Activated T-helper 17 cell treated with anti-CD3 and anti-CD28 coated beads, Interleukin-2, amount 50 U/mL, for 72 hours (primary cell): ENCODE measurements at regions not wholly inside any gene's neighbourhood (a gene's known extent, or its start where the extent isn't known, plus 50 kb on each side); places are given as distances from the start of the nearest gene placed in this dataset.

Source experiments
- ATAC-seq: fragments of 150-1000 bp; cut with Tn5 transposase; replicated peaks from 2 replicates; pipeline ENCODE4 v1.10.0; 2021; ENCODE audit warnings: mild to moderate bottlenecking, moderate library complexity
- H3K27ac Mint-ChIP-seq: one replicate; pipeline ENCODE4 v1.8.0; 2022; ENCODE audit warnings: mixed read lengths
- H3K27me3 Mint-ChIP-seq: one replicate; pipeline ENCODE4 v1.8.0; 2022; ENCODE audit warnings: mixed read lengths
- H3K36me3 Mint-ChIP-seq: one replicate; pipeline ENCODE4 v1.8.0; 2022; ENCODE audit warnings: low read depth, mild to moderate bottlenecking, mixed read lengths
- H3K4me1 Mint-ChIP-seq: one replicate; pipeline ENCODE4 v1.8.0; 2022; ENCODE audit warnings: mixed read lengths
- H3K4me3 Mint-ChIP-seq: one replicate; pipeline ENCODE4 v1.8.0; 2022; ENCODE audit warnings: mild to moderate bottlenecking, mixed read lengths
- H3K9me3 Mint-ChIP-seq: one replicate; pipeline ENCODE4 v1.8.0; 2022; ENCODE audit warnings: mixed read lengths

- no peak overlapping the region for H3K27ac Mint-ChIP-seq
- H3K4me1 Mint-ChIP-seq: no peaks in the 10 kb centered on the region
- peaks cover 5% of the 10 kb centered on the region for H3K9me3 Mint-ChIP-seq
- H3K36me3 Mint-ChIP-seq: no peaks in the 10 kb centered on the region
- ATAC-seq: no peak
- no peak overlapping the region for H3K4me3 Mint-ChIP-seq
- no peaks in the 10 kb centered on the region for H3K27me3 Mint-ChIP-seq
Measured at GRCh38 chr16:88287219-88287618, 95.5 kb upstream of the ZNF469 start.

DNA sequence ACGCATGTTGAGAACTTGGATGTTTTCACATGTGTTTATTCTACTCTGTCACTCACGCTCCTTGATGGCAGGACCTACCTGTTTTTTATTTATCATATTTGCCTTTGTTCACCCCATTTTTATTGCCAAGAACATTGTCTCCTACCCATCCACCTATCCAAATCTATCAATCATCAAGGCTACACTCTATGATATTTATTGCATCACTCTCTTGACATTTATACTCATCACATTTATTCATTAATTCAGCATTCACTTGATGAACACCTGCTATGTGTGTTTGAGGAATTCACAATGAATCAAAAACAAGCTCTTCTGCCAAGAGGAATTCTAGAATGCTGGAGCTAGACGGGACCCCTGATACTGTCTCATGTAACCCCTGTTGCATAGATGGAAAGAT is 94.5 kb upstream of the ZNF469 start:
- no peaks in the 10 kb centered on the region for H3K4me1 Mint-ChIP-seq
- no peak for ATAC-seq
- no peak overlapping the region for H3K27ac Mint-ChIP-seq
- H3K4me3 Mint-ChIP-seq: no peak overlapping the region
- peaks cover 5% of the 10 kb centered on the region for H3K9me3 Mint-ChIP-seq
- no peaks in the 10 kb centered on the region for H3K36me3 Mint-ChIP-seq
- peaks cover 6% of the 10 kb centered on the region for H3K27me3 Mint-ChIP-seq

DNA sequence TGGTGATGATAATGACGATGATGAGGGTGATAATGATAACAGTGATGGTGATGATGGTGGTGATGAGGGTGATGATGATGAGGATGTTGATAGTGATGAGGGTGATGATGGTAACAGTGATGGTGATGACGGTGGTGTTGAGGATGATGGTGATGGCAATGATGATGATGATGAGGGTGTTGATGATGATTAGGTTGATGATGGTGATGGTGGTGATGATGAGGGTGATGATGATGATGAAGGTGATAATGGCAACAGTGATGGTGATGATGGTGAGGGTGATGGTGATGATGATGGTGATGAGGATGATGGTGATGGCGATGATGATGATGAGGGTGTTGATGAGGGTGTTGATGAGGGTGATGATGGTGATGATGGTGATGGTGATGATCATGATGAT is 93.8 kb upstream of the ZNF469 start:
- no peak for ATAC-seq
- Mint-ChIP-seq H3K27me3 (peaks cover 7% of the 10 kb centered on the region), H3K36me3 (no peaks in the 10 kb centered on the region), H3K4me3 (no peak overlapping the region), H3K4me1 (no peaks in the 10 kb centered on the region), H3K9me3 (peaks cover 5% of the 10 kb centered on the region), H3K27ac (no peak overlapping the region)

GRCh38 chr16:88289561-88289960 is 93.2 kb upstream of the ZNF469 start:
- peaks cover 7% of the 10 kb centered on the region for H3K27me3 Mint-ChIP-seq
- no peaks in the 10 kb centered on the region for H3K36me3 Mint-ChIP-seq
- no peak overlapping the region for H3K27ac Mint-ChIP-seq
- no peak for ATAC-seq
- H3K4me1 Mint-ChIP-seq: no peaks in the 10 kb centered on the region
- peaks cover 5% of the 10 kb centered on the region for H3K9me3 Mint-ChIP-seq
- no peak overlapping the region for H3K4me3 Mint-ChIP-seq

- no peaks in the 10 kb centered on the region for H3K4me1 Mint-ChIP-seq
- peaks cover 7% of the 10 kb centered on the region for H3K27me3 Mint-ChIP-seq
- no peak for ATAC-seq
- no peaks in the 10 kb centered on the region for H3K36me3 Mint-ChIP-seq
- no peak overlapping the region for H3K27ac Mint-ChIP-seq
- peaks cover 5% of the 10 kb centered on the region for H3K9me3 Mint-ChIP-seq
- H3K4me3 Mint-ChIP-seq: no peak overlapping the region
Measured at GRCh38 chr16:88289968-88290401, 92.8 kb upstream of the ZNF469 start.

DNA sequence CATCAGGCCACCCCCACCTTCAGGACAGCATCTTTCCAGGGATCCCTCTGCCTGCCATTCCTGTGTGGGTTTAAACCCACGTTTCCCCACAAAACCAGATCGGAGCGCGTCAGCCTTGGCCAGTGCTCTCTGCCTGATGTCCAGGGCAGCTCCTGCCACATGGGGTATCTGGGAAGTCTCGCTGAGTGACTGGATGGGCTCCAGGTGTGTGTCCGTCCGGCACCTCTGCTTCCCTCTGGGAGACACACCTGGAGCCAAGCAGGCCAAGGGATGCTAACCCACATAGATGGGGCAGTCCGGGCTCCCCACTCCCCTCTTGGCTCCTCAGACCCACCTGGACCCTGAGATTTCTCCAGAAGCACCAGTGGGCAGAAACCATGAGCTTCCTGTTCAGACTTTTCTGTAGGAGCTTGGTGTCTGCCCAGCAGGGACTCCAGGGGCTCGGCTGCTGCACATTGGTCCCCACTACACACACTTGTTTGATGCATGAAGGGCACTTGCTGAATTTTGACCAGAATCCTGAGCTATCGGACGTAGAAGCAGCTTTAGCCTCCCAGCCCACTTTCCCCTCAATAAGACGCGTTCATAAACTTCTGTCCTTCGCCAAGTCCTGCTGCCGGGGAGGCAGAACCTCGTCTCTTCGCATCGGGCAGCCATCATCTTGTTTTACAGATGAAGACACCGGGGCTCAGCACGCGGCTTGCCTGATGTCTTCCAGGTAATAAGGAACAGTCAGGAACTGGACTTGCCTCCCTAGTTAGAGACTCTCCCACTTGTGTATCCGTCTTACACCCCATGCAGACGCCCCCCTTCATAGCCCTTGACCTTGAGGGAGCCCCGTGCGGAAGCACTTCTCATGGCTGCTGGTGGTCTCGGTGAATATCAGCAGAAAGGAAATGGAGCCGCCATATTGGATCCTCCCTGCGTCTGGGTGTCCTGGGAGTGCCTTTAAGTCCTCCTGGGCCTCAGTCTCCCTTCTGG is 91.6 kb upstream of the ZNF469 start:
- ATAC-seq: no peak
- H3K4me1 Mint-ChIP-seq: no peaks in the 10 kb centered on the region
- H3K4me3 Mint-ChIP-seq: no peak overlapping the region
- peaks cover 7% of the 10 kb centered on the region for H3K27me3 Mint-ChIP-seq
- H3K36me3 Mint-ChIP-seq: no peaks in the 10 kb centered on the region
- peaks cover 5% of the 10 kb centered on the region for H3K9me3 Mint-ChIP-seq
- no peak overlapping the region for H3K27ac Mint-ChIP-seq

DNA sequence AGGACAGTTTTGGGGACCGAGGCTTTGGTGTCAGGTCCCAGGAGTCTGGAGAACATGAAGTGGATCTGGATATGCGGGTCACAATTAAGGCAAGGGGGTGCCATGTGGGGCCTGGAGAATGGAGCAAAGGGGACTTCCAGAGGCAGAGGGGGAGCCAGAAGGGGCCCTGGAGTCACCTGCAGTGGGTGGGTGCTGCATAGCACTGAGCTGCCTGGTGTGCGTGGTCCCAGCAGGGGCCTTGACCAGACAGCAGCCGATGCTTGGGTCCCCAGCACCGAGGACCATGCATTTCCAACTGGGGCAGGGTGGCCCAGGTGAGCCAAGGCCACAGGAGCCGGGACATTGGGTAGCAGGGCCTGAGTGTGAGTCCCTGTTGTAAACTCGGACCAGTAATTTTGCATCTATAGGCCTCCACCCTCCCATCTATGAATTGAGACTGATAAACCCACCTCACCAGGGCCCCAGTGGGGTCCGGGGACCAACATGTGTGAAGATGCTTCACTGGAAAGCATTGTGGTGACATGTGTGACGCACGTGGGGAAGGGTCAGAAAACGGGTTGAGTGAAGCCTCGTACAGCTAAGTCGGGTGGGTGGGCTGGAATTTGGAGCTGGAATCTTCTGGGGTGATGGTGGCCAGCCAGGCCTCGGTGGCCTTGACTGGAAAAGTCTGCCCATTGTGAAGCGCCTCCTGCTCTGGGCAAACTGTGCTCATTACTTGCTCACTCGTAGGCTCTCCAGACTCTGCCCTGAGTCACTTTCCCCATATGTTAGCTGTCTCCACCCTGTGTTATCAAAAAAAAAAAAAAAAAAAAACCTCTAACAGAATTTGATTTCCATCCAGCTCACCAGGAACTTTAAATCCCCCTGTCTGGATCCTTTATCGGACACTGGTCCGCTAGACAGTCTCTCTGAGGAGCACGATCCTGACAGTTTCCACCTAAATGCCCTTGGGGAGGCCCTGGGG is 90.5 kb upstream of the ZNF469 start:
- Mint-ChIP-seq H3K36me3 (no peaks in the 10 kb centered on the region), H3K4me3 (no peak overlapping the region), H3K27ac (no peak overlapping the region), H3K27me3 (peaks cover 7% of the 10 kb centered on the region), H3K9me3 (peaks cover under 1% of the 10 kb centered on the region), H3K4me1 (no peaks in the 10 kb centered on the region)
- ATAC-seq: no peak

GRCh38 chr16:88293097-88293496 is 89.7 kb upstream of the ZNF469 start:
- ATAC-seq: no peak
- H3K9me3 Mint-ChIP-seq: no peaks in the 10 kb centered on the region
- no peaks in the 10 kb centered on the region for H3K4me1 Mint-ChIP-seq
- no peak overlapping the region for H3K4me3 Mint-ChIP-seq
- peaks cover 7% of the 10 kb centered on the region for H3K27me3 Mint-ChIP-seq
- no peak overlapping the region for H3K27ac Mint-ChIP-seq
- no peaks in the 10 kb centered on the region for H3K36me3 Mint-ChIP-seq

DNA sequence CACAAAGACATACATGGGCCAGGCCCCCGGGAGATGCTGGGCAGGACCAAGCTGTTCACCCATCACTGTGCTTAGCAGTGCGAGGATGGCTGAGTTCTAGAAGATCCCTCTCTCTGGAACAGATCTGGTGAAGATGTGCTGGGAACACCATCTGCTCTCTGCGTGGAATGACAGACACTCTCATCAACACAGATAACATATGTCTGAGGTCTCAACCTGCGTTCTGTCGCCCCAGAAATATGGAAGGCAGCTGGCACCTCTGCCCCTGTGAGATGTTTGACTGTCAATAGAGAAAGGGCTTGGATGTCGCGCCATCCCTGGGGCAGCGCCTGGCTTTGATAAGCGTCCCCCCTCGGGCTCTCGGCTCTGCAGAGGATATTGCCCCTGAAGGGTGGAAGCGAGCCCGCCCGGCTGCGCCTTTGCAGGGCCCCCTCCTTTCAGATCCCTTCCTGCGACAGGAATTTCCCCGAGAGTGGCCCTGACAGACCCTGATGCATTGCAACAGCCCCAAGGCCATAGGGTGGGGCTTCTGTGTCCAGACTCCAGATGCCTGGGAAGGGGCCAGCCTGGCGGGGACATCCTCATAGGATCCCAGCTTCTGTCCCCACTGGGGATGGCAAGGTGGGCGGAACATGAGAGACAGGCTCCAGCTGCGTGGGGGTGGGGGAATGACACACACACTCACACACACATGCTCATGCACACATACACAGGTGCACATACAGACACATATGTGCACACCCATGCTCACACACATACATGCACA is 86.9 kb upstream of the ZNF469 start:
- Mint-ChIP-seq H3K36me3 (no peaks in the 10 kb centered on the region), H3K4me1 (no peaks in the 10 kb centered on the region), H3K27me3 (peaks cover 7% of the 10 kb centered on the region), H3K9me3 (no peaks in the 10 kb centered on the region), H3K27ac (no peak overlapping the region), H3K4me3 (no peak overlapping the region)
- ATAC-seq: no peak

DNA sequence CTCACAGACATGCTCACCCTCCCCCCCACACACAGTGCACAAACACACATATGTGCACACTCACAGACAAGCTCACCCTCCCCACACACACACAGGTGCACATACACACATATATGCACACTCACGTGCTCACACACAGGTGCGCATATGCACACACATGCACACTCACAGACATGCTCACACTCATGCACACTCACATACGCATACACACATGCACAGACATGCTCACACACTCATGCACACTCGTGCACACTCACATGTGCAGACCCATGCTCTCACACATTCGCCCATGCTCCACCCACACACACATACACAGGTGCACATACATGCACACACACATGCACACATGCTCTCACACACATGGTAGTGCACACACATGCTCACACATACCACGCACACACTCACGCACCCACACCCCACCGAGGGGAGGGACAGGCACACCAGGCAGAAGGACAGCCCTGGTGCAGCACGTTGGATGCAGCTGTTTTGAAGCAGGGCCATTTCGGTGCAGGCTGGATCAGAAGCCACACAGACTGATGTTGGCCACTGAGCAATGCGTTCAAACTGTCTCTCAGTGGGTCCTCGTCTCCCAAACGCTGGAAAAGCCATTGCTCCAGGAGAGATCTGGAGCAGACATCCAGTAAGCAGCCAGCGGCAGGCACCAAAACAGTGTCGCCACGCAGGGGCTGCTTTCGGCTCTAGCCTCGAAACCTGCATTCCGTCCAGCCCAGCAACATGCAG is 86.2 kb upstream of the ZNF469 start:
- H3K9me3 Mint-ChIP-seq: no peaks in the 10 kb centered on the region
- peaks cover 7% of the 10 kb centered on the region for H3K27me3 Mint-ChIP-seq
- no peak overlapping the region for H3K4me3 Mint-ChIP-seq
- H3K36me3 Mint-ChIP-seq: no peaks in the 10 kb centered on the region
- H3K27ac Mint-ChIP-seq: no peak overlapping the region
- H3K4me1 Mint-ChIP-seq: no peaks in the 10 kb centered on the region
- ATAC-seq: no peak

- Mint-ChIP-seq H3K9me3 (no peaks in the 10 kb centered on the region), H3K4me1 (no peaks in the 10 kb centered on the region), H3K36me3 (no peaks in the 10 kb centered on the region), H3K27me3 (peaks cover 7% of the 10 kb centered on the region), H3K27ac (no peak overlapping the region), H3K4me3 (no peak overlapping the region)
- ATAC-seq: no peak
Measured at GRCh38 chr16:88297178-88297720, 85.5 kb upstream of the ZNF469 start.

GRCh38 chr16:88298181-88298832 is 84.5 kb upstream of the ZNF469 start:
- no peaks in the 10 kb centered on the region for H3K36me3 Mint-ChIP-seq
- no peaks in the 10 kb centered on the region for H3K4me1 Mint-ChIP-seq
- no peaks in the 10 kb centered on the region for H3K9me3 Mint-ChIP-seq
- no peak for ATAC-seq
- peaks cover 1% of the 10 kb centered on the region for H3K27me3 Mint-ChIP-seq
- H3K27ac Mint-ChIP-seq: no peak overlapping the region
- H3K4me3 Mint-ChIP-seq: no peak overlapping the region
